Ascending aorta (tissue), 2 donors: ENCODE measurements at regions not wholly inside any gene's neighbourhood (a gene's known extent, or its start where the extent isn't known, plus 50 kb on each side); places are given as distances from the start of the nearest gene placed in this dataset.

Experiments
- DNase-seq, 2 donors: peaks; one replicate each; pipeline ENCODE4 v3.0.0-alpha.2; 2019; ENCODE audit warnings: low spot score in 2 of 2
- H3K27ac ChIP-seq, 2 donors: fragments of 200-600 bp; sonication (generic); one replicate each; pipeline ENCODE4 v1.5.1; 2016 to 2017; ENCODE audit warnings: mild to moderate bottlenecking in 1 of 2
- H3K27me3 ChIP-seq: fragments of 200-600 bp; sonication (generic); one replicate; pipeline ENCODE4 v1.5.1; 2017
- H3K36me3 ChIP-seq, 2 donors: fragments of 200-600 bp; sonication (generic); one replicate each; pipeline ENCODE4 v1.5.1; 2016
- H3K4me1 ChIP-seq, 2 donors: fragments of 200-600 bp; sonication (generic); one replicate each; pipeline ENCODE4 v1.5.1; 2016 to 2017; ENCODE audit warnings: mild to moderate bottlenecking in 1 of 2
- H3K4me3 ChIP-seq, 2 donors: fragments of 200-600 bp; sonication (generic); one replicate each; pipeline ENCODE4 v1.5.1; 2016 to 2017; ENCODE audit warnings: mild to moderate bottlenecking in 1 of 2
- H3K9me3 ChIP-seq, 2 donors: fragments of 200-600 bp; sonication (generic); one replicate each; pipeline ENCODE4 v1.5.1; 2016
- CTCF ChIP-seq, 3 experiments: fragments of 200-600 bp in 2 of 3; fragments of 450-650 bp in 1 of 3; sonication (generic) in 2 of 3; IDR thresholded peaks; one replicate each; pipeline ENCODE4 v1.5.1; 2016 to 2019; ENCODE audit warnings: antibody characterized with exemption in 3 of 3, mild to moderate bottlenecking in 1 of 3, moderate library complexity in 1 of 3
- intact Hi-C: fragments of 100-400 bp; cut with DNase I; formaldehyde crosslinking; loops from one replicate; pipeline ENCODE4 v1.15.1; 2023

GRCh38 chr3:118573912-118574311, 460.7 kb downstream of the IGSF11 start:
- Histone ChIP-seq H3K4me1 (no peaks in the 10 kb centered on the region), H3K36me3 (no peaks in the 10 kb centered on the region), H3K27ac (no peak overlapping the region), H3K4me3 (no peak overlapping the region), H3K27me3 (no peaks in the 10 kb centered on the region), H3K9me3 (no peaks in the 10 kb centered on the region)
- no peak for DNase-seq
- no peak for TF ChIP-seq CTCF (IDR thresholded peaks at IDR 0.05)
- intact Hi-C loops, result no loop called here

- DNase-seq, result no peak
- Histone ChIP-seq H3K27me3 (no peaks in the 10 kb centered on the region), H3K4me1 (no peaks in the 10 kb centered on the region), H3K4me3 (no peak overlapping the region), H3K9me3 (no peaks in the 10 kb centered on the region), H3K27ac (no peak overlapping the region), H3K36me3 (no peaks in the 10 kb centered on the region)
- TF ChIP-seq CTCF (IDR thresholded peaks at IDR 0.05), result no peak
- intact Hi-C loops, result no loop called here
Measured at GRCh38 chr3:118577055-118577777, 457.4 kb downstream of the IGSF11 start.

GRCh38 chr3:118578559-118578958, 456.1 kb downstream of the IGSF11 start:
- no peak overlapping the region for H3K4me3 ChIP-seq

GRCh38 chr3:118587037-118587741, 447.5 kb downstream of the IGSF11 start:
- Histone ChIP-seq H3K9me3 (no peaks in the 10 kb centered on the region), H3K4me1 (no peaks in the 10 kb centered on the region), H3K27me3 (no peaks in the 10 kb centered on the region), H3K4me3 (no peak overlapping the region), H3K36me3 (no peaks in the 10 kb centered on the region), H3K27ac (no peak overlapping the region)
- no peak for DNase-seq
- intact Hi-C loops, result no loop called here
- TF ChIP-seq CTCF (IDR thresholded peaks at IDR 0.05), result no peak

More at GRCh38 chr3:118578559-118578958, 456.1 kb downstream of the IGSF11 start:
- Histone ChIP-seq H3K27me3 (no peaks in the 10 kb centered on the region), H3K27ac (no peak overlapping the region), H3K4me1 (no peaks in the 10 kb centered on the region), H3K36me3 (no peaks in the 10 kb centered on the region), H3K9me3 (no peaks in the 10 kb centered on the region)
- no peak for DNase-seq
- intact Hi-C loops, result no loop called here
- no peak for TF ChIP-seq CTCF (IDR thresholded peaks at IDR 0.05)

- no peak overlapping the region for H3K4me3 ChIP-seq
- H3K27ac ChIP-seq, result no peak overlapping the region
- no peak for DNase-seq
- intact Hi-C loops, result no loop called here
- H3K27me3 ChIP-seq, result no peaks in the 10 kb centered on the region
- no peak for TF ChIP-seq CTCF (IDR thresholded peaks at IDR 0.05)
- H3K9me3 ChIP-seq, result no peaks in the 10 kb centered on the region
- no peaks in the 10 kb centered on the region for H3K36me3 ChIP-seq
- no peaks in the 10 kb centered on the region for H3K4me1 ChIP-seq
Measured at GRCh38 chr3:118587847-118588246, 446.8 kb downstream of the IGSF11 start.
